Testis (tissue), 2 donors: ENCODE measurements at regions not wholly inside any gene's neighbourhood (a gene's known extent, or its start where the extent isn't known, plus 50 kb on each side); places are given as distances from the start of the nearest gene placed in this dataset.

Source experiments
- DNase-seq: peaks from one replicate; pipeline ENCODE4 v3.0.0-alpha.2; 2019
- H3K27ac ChIP-seq, 2 donors: fragments of 200-600 bp; sonication (generic); one replicate each; pipeline ENCODE4 v1.5.1; 2019
- H3K27me3 ChIP-seq: fragments of 200-600 bp; sonication (generic); one replicate; pipeline ENCODE4 v1.5.1; 2019
- H3K36me3 ChIP-seq: fragments of 200-600 bp; sonication (generic); one replicate; pipeline ENCODE4 v1.5.1; 2017; ENCODE audit warnings: low read depth; ENCODE audit errors: missing control alignments
- H3K4me1 ChIP-seq: fragments of 200-600 bp; sonication (generic); one replicate; pipeline ENCODE4 v1.5.1; 2019
- H3K4me3 ChIP-seq, 2 donors: fragments of 200-600 bp; sonication (generic); one replicate each; pipeline ENCODE4 v1.5.1; 2017 to 2019
- H3K9me3 ChIP-seq: fragments of 200-600 bp; sonication (generic); one replicate; pipeline ENCODE4 v1.5.1; 2017
- CTCF ChIP-seq, 3 experiments: fragments of 450-650 bp in 2 of 3; fragments of 200-600 bp in 1 of 3; sonication (generic) in 1 of 3; IDR thresholded peaks; one replicate each; pipeline ENCODE4 v1.5.1; 2016 to 2019; ENCODE audit warnings: antibody characterized with exemption in 3 of 3, mild to moderate bottlenecking in 2 of 3, moderate library complexity in 1 of 3
- POLR2A ChIP-seq: fragments of 450-650 bp; IDR thresholded peaks from one replicate; pipeline ENCODE4 v1.6.1; 2017; ENCODE audit warnings: antibody characterized with exemption, mild to moderate bottlenecking, moderate library complexity
- WGBS, 2 donors: methylation state at CpG; one replicate each; pipeline ENCODE4 v1.1.5; 2018; 5-methylcytosine and 5-hydroxymethylcytosine counted together
- intact Hi-C: fragments of 100-400 bp; cut with DNase I; formaldehyde crosslinking; loops from one replicate; pipeline ENCODE4 v1.15.1; 2023; ENCODE audit warnings: low total_unique reads

- DNase-seq = no peak
- H3K27me3 ChIP-seq = no peaks in the 10 kb centered on the region
- no peaks in the 10 kb centered on the region for H3K9me3 ChIP-seq
- no peak overlapping the region for H3K4me3 ChIP-seq
- intact Hi-C loops = no loop called here
- no peaks in the 10 kb centered on the region for H3K36me3 ChIP-seq
- H3K4me1 ChIP-seq = no peaks in the 10 kb centered on the region
- TF ChIP-seq CTCF (IDR thresholded peaks at IDR 0.05) (no peak), POLR2A (no peak)
- H3K27ac ChIP-seq = no peak overlapping the region
- WGBS, 2 donors = 90% methylated on average over 1 of the region's 1 CpG
These were observed 53.7 kb downstream of the RPS12 start for GRCh38 chr6:132868057-132868456.

GRCh38 chr6:132872923-132873322, 58.6 kb downstream of the RPS12 start:
- Histone ChIP-seq H3K27ac (no peak overlapping the region), H3K36me3 (no peaks in the 10 kb centered on the region), H3K27me3 (no peaks in the 10 kb centered on the region), H3K9me3 (no peaks in the 10 kb centered on the region), H3K4me3 (no peak overlapping the region), H3K4me1 (no peaks in the 10 kb centered on the region)
- 86 to 100% methylated on average over 1 of the region's 1 CpG for WGBS, 2 donors
- no peak for DNase-seq
- TF ChIP-seq CTCF (IDR thresholded peaks at IDR 0.05) (no peak), POLR2A (no peak)
- intact Hi-C loops = no loop called here

- intact Hi-C loops = no loop called here
- DNase-seq = no peak
- Histone ChIP-seq H3K27ac (no peak overlapping the region), H3K4me3 (no peak overlapping the region), H3K4me1 (no peaks in the 10 kb centered on the region), H3K9me3 (no peaks in the 10 kb centered on the region), H3K27me3 (no peaks in the 10 kb centered on the region), H3K36me3 (no peaks in the 10 kb centered on the region)
- TF ChIP-seq POLR2A (no peak), CTCF (IDR thresholded peaks at IDR 0.05) (no peak)
- 61 to 76% methylated on average over 2 of the region's 2 CpGs for WGBS, 2 donors
These were observed 62.6 kb downstream of the RPS12 start for GRCh38 chr6:132877003-132877402.

GRCh38 chr6:132887204-132887603, 72.8 kb downstream of the RPS12 start:
- no peak for DNase-seq
- 26 to 31% methylated on average over 1 of the region's 1 CpG for WGBS, 2 donors
- intact Hi-C loops = no loop called here

More at GRCh38 chr6:132887204-132887603, 72.8 kb downstream of the RPS12 start:
- H3K4me1 ChIP-seq = no peaks in the 10 kb centered on the region
- no peak overlapping the region for H3K27ac ChIP-seq
- TF ChIP-seq CTCF (IDR thresholded peaks at IDR 0.05) (no peak), POLR2A (no peak)
- H3K4me3 ChIP-seq = no peak overlapping the region
- H3K36me3 ChIP-seq = no peaks in the 10 kb centered on the region
- H3K27me3 ChIP-seq = no peaks in the 10 kb centered on the region
- no peaks in the 10 kb centered on the region for H3K9me3 ChIP-seq
